Astrocyte (in vitro differentiated cells and primary cell): ENCODE measurements at regions not wholly inside any gene's neighbourhood (a gene's known extent, or its start where the extent isn't known, plus 50 kb on each side); places are given as distances from the start of the nearest gene placed in this dataset.

Experiments used
- DNase-seq: peaks from one replicate; pipeline ENCODE4 v3.0.0-alpha.2; 2010; ENCODE audit warnings: low read depth
- FAIRE-seq: peaks from 2 replicates; lab custom pipeline; 2011; peaks lifted over from hg19 to GRCh38; lab: Jason Lieb, UNC
- H2AFZ ChIP-seq: 2 replicates; pipeline ENCODE4 v1.6.0; 2012; ENCODE audit warnings: low read depth, low read length, inconsistent platforms
- H3K27ac ChIP-seq: 2 replicates; pipeline ENCODE4 v1.5.1; 2011; ENCODE audit warnings: low read depth, low read length, inconsistent platforms
- H3K27me3 ChIP-seq: 2 replicates; pipeline ENCODE4 v1.6.0; 2011; ENCODE audit warnings: low read length, inconsistent platforms; ENCODE audit not compliant: insufficient read depth
- H3K36me3 ChIP-seq: 2 replicates; pipeline ENCODE4 v1.5.1; 2011; ENCODE audit warnings: low read length, inconsistent platforms; ENCODE audit not compliant: insufficient read depth
- H3K4me1 ChIP-seq: 2 replicates; pipeline ENCODE4 v1.5.1; 2011; ENCODE audit warnings: low read length, inconsistent platforms; ENCODE audit not compliant: insufficient read depth
- H3K4me2 ChIP-seq: 2 replicates; pipeline ENCODE4 v1.6.0; 2012; ENCODE audit warnings: low read length, inconsistent platforms
- H3K4me3 ChIP-seq: 2 replicates; pipeline ENCODE4 v1.5.1; 2011; ENCODE audit warnings: low read depth, mild to moderate bottlenecking, low read length, inconsistent platforms; ENCODE audit not compliant: insufficient read depth
- H3K79me2 ChIP-seq: 2 replicates; pipeline ENCODE4 v1.6.0; 2012; ENCODE audit warnings: mild to moderate bottlenecking, low read length, inconsistent platforms; ENCODE audit not compliant: insufficient read depth
- H3K9ac ChIP-seq: 2 replicates; pipeline ENCODE4 v1.6.0; 2012; ENCODE audit warnings: mild to moderate bottlenecking, low read length, inconsistent platforms
- H3K9me3 ChIP-seq: 2 replicates; pipeline ENCODE4 v1.5.1; 2012; ENCODE audit warnings: low read depth, mild to moderate bottlenecking, low read length, inconsistent platforms; ENCODE audit not compliant: insufficient read depth
- H4K20me1 ChIP-seq: 2 replicates; pipeline ENCODE4 v1.6.0; 2012; ENCODE audit warnings: low read length, inconsistent platforms; ENCODE audit not compliant: insufficient read depth
- H3K27ac Mint-ChIP-seq: one replicate; pipeline ENCODE4 v1.8.0; 2021; ENCODE audit warnings: mild to moderate bottlenecking, mixed read lengths; ENCODE audit not compliant: unreplicated experiment
- H3K27me3 Mint-ChIP-seq: one replicate; pipeline ENCODE4 v1.8.0; 2021; ENCODE audit warnings: low read depth, mixed read lengths; ENCODE audit not compliant: unreplicated experiment
- H3K36me3 Mint-ChIP-seq: one replicate; pipeline ENCODE4 v1.8.0; 2021; ENCODE audit warnings: low read depth, mixed read lengths; ENCODE audit not compliant: unreplicated experiment
- H3K4me1 Mint-ChIP-seq: one replicate; pipeline ENCODE4 v1.8.0; 2021; ENCODE audit warnings: low read depth, mixed read lengths; ENCODE audit not compliant: unreplicated experiment
- H3K4me3 Mint-ChIP-seq: one replicate; pipeline ENCODE4 v1.8.0; 2021; ENCODE audit warnings: mild to moderate bottlenecking, moderate library complexity, mixed read lengths; ENCODE audit not compliant: unreplicated experiment
- H3K9me3 Mint-ChIP-seq: one replicate; pipeline ENCODE4 v1.8.0; 2021; ENCODE audit warnings: mild to moderate bottlenecking, mixed read lengths; ENCODE audit not compliant: unreplicated experiment
- CTCF ChIP-seq: IDR thresholded peaks from 2 replicates; pipeline ENCODE4 v1.5.1; 2011; ENCODE audit warnings: low read depth, mild to moderate bottlenecking, inconsistent platforms, low read length, moderate library complexity; ENCODE audit not compliant: insufficient read depth
- EZH2 ChIP-seq: IDR thresholded peaks from 2 replicates; pipeline ENCODE4 v1.6.1; 2012; ENCODE audit warnings: mild to moderate bottlenecking, low read length, inconsistent platforms; ENCODE audit not compliant: insufficient read depth

GRCh38 chr2:81136296-81136695 lies 831.7 kb upstream of the LRRTM1 start:
- FAIRE-seq (no peak), DNase-seq (no peak)
- Mint-ChIP-seq H3K36me3 (no peaks in the 10 kb centered on the region), H3K27me3 (no peaks in the 10 kb centered on the region), H3K4me1 (no peaks in the 10 kb centered on the region), H3K9me3 (no peaks in the 10 kb centered on the region), H3K4me3 (no peak overlapping the region), H3K27ac (no peak overlapping the region)
- Histone ChIP-seq H3K9me3 (peaks cover 3% of the 10 kb centered on the region), H3K4me2 (no peak overlapping the region), H2AFZ (no peak overlapping the region), H3K36me3 (no peaks in the 10 kb centered on the region), H3K27ac (no peak overlapping the region), H3K9ac (no peak overlapping the region), H3K4me3 (no peak overlapping the region), H3K4me1 (no peaks in the 10 kb centered on the region), H3K27me3 (no peaks in the 10 kb centered on the region), H4K20me1 (no peaks in the 10 kb centered on the region), H3K79me2 (no peaks in the 10 kb centered on the region)
- TF ChIP-seq CTCF (no peak), EZH2 (no peak)

DNA sequence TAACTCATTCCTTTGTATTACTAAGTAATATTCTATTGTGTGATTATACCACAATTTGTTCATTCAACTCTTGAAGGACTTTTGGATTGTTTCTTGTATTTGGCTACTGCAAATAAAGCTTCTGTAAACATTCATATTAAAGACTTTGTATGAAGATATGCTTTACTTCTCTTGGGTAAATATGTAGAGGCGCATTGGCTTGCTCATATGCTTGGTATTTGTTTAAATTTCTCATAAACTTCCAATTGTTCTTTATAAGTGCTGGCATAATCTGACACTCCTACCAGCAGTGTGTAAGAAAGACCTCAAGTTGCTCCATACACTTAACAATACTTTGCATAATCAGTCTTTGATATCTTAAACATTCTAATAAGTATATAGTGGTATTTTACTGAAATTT lies 792.8 kb upstream of the LRRTM1 start:
- H3K4me3 Mint-ChIP-seq: no peak overlapping the region
- Histone ChIP-seq H3K4me2 (no peak overlapping the region), H2AFZ (no peak overlapping the region), H3K4me1 (no peaks in the 10 kb centered on the region), H3K36me3 (no peaks in the 10 kb centered on the region), H3K4me3 (no peak overlapping the region), H4K20me1 (no peaks in the 10 kb centered on the region), H3K9me3 (peaks cover 3% of the 10 kb centered on the region), H3K27me3 (no peaks in the 10 kb centered on the region), H3K27ac (no peak overlapping the region), H3K9ac (no peak overlapping the region), H3K79me2 (no peaks in the 10 kb centered on the region)
- FAIRE-seq (no peak), DNase-seq (no peak)
- H3K27me3 Mint-ChIP-seq: no peaks in the 10 kb centered on the region
- H3K36me3 Mint-ChIP-seq: no peaks in the 10 kb centered on the region
- no peaks in the 10 kb centered on the region for H3K4me1 Mint-ChIP-seq
- H3K9me3 Mint-ChIP-seq: no peaks in the 10 kb centered on the region
- no peak overlapping the region for H3K27ac Mint-ChIP-seq
- TF ChIP-seq CTCF: no peak
- TF ChIP-seq EZH2: no peak

- H3K4me2 ChIP-seq: no peak overlapping the region
- H3K9me3 ChIP-seq: peaks cover 3% of the 10 kb centered on the region
- FAIRE-seq: no peak
- no peaks in the 10 kb centered on the region for H3K4me1 ChIP-seq
- TF ChIP-seq CTCF (no peak), EZH2 (no peak)
- Mint-ChIP-seq H3K27me3 (no peaks in the 10 kb centered on the region), H3K36me3 (no peaks in the 10 kb centered on the region), H3K4me1 (no peaks in the 10 kb centered on the region), H3K27ac (no peak overlapping the region), H3K9me3 (no peaks in the 10 kb centered on the region), H3K4me3 (no peak overlapping the region)
- no peak overlapping the region for H3K4me3 ChIP-seq
- H3K27me3 ChIP-seq: no peaks in the 10 kb centered on the region
- H3K9ac ChIP-seq: no peak overlapping the region
- DNase-seq: no peak
- no peaks in the 10 kb centered on the region for H3K79me2 ChIP-seq
- H3K36me3 ChIP-seq: no peaks in the 10 kb centered on the region
- no peak overlapping the region for H2AFZ ChIP-seq
- no peak overlapping the region for H3K27ac ChIP-seq
- H4K20me1 ChIP-seq: no peaks in the 10 kb centered on the region
Observed at GRCh38 chr2:81093031-81093430, 788.5 kb upstream of the LRRTM1 start.
